Inferior parietal cortex (tissue), 1 donor: ENCODE measurements at regions not wholly inside any gene's neighbourhood (a gene's known extent, or its start where the extent isn't known, plus 50 kb on each side); places are given as distances from the start of the nearest gene placed in this dataset.
A peak's percentile ranks its signal among the peaks of the same experiment; 100 is the strongest.

Experiments used
- DNase-seq: peaks from one replicate; pipeline ENCODE4 v3.0.0-alpha.2; 2016; ENCODE audit errors: extremely low spot score

DNA sequence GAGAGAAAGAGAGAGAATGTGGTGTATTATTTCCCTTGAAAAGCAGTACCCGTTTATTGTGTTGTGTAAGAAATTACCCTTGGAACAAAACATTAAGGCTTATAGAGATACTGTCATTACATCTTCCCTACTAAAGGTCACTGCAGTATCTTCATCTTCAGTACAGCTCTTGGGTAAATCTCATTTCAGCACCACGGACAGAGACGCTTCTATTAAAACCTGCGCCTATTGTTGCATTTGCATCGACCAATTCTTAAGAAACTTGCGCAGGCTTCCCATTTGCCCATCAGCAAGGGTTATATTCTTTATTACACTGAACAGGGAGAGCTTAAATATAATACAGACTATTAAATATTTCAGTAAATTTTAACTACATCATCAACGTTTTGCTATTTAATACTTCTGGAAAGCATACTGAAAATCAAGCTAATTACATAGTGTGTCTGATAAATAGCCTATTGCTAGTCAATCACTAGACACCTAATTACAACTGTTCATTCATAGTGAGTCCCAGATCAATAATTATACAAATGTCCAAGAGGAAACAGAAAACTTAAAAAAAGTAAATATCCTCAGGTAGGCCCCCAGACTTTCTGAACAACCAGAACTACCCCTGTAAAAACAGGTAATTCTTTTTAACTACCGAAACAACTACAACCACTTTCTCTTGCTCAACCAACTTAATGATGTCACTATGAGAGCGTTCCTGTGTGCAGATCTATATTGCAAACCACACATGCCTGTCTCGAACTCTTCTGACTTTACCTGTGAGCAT is 350.6 kb downstream of the LIG4 start:
- peak; percentile 66 for DNase-seq

DNA sequence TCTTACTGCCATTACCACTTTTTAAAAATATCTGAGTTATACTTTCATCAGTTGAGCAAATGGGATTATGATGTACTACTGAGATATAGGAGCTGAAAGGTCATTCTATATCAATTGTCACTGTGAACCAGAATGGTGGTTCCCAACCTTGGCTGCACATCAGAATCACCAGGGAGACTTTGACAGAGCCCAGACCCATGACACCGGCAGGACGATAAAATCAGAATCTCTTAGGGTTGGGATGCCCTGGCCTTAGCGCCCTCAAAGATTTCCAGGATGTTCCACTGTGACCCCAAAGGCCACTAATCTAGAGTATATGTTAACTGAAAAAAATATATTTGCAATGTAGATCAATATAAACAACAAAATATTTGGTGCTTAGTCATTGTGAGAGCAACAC is 355.1 kb downstream of the LIG4 start:
- no peak for DNase-seq

DNA sequence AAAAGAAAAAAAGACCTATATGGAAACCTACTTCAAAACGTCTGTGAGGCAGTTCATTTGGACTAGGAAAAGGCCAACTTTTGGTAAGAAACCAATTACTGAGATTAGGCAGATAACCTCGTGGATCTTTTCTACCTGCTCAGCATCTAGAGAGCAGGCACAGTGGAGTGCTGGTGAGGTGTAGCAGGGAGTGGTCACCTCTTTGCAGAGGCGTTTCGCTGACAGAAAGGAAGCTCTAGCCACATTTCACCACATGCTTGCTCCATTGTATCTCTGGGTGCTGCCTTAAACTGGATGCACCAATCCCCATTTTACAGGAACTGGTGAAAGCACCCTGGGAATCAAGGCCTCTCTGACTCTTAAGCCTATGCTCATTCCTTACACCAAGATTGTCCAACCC is 360.5 kb downstream of the LIG4 start:
- DNase-seq = no peak

DNA sequence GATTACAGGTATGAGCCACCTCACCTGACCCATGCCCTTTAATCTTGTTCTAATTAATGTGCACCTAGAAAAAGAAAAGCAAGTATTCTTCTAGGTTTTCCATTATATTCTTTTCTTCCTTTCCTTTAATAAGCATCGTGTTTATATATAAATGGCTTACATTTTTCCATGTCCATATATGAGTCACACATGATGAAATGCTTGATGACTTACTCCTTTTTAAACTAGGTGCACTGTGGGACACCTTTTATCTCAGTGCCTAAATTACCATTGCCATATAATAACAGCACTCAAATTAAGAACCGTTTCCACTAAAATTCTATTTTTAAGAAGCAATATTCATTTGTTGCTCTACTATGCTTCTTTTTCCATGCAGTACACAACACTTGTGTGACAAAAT is 363.3 kb downstream of the LIG4 start:
- DNase-seq = no peak

DNA sequence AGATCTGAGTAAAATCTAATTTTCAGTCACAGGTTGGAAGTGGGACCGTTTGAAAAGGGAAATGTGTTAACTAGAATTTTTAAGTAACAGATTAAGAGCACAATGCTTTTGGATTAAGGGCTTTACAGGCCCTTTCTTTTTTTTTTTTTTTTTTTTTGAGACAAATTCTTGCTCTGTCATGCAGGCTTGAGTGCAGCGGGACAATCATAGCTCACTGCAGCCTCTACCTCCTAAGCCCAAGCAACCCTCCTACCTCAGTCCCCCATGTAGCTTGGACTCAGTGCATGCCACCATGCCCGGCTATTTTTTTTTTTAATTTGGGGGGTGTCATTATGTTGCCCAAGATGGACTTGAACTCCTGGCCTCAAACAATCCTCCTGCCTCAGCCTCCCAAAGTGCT is 363.7 kb downstream of the LIG4 start:
- DNase-seq = no peak

DNA sequence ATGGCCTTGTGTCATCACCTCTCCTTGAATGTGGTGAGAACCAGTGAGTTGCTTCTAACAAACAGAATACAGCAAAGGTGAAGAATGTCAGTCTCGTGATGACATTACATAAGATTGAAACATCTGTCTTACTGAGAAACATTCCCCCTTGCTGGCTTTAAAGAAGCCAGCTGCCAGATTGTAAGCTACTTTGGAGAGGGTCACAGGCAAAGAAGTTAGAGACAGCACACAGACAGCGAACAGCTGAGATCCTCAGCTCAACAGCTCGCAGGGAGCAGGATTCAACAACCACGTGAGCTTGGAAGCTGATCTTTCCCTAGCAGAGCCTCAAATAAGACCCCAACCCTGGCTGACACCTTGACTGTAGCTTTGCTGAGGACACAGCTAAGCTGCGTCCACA is 367.9 kb downstream of the LIG4 start:
- no peak for DNase-seq

DNA sequence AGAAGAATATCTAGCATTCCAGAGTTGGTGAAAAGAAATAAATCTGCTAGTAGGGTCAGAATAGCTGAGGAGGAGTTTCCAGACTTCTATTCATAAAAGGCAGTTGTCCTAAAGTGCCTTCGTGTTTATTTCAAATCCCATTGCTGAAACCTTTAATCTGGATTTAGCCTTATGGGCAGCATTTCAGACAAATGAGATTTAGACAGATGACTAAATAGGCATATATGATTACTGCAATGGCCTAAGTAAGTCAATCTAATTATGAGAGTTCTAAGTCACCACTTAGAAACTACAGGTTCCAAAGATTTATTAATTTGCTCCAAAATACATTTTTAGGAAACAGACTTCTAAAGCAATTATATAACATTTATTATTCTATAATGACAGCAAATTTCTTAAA is 368.7 kb downstream of the LIG4 start:
- DNase-seq = no peak

DNA sequence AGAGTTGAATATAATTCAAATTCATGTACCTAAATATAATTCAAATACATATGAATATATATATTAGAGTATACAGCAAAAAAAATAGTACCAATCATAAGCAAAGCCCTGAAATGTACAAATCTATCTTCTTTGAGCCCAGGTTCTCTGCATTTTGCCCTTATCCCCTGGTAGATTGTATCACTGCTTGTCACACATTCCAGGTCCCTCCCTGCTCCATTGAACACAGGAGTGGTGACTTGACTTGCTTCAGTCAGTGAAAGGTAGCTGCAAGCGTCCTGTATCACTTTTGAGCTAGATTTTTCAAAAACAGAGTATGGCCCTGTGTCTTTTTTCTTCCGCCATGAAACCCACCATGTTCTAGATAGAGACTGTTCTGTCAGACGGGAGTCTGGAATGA is 369.4 kb downstream of the LIG4 start:
- DNase-seq = no peak

DNA sequence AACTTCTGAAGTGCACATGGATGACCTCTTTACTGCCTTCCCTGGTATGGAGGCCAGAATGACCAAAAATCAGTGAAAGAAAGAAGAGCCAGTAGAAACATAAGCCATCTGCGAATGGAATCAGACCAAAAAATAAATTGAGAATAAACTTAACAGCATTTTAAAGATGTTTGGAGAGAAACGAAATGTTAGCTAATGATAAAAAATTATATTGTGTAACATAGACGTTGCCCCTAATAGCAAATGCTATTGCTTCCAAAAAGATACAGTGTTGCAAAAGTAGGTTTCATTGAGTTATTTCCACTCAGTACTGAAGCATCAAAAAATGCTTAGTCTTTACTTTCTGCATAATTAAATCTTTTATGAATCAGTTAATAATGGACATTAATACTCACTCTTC is 371.7 kb downstream of the LIG4 start:
- DNase-seq = no peak

DNA sequence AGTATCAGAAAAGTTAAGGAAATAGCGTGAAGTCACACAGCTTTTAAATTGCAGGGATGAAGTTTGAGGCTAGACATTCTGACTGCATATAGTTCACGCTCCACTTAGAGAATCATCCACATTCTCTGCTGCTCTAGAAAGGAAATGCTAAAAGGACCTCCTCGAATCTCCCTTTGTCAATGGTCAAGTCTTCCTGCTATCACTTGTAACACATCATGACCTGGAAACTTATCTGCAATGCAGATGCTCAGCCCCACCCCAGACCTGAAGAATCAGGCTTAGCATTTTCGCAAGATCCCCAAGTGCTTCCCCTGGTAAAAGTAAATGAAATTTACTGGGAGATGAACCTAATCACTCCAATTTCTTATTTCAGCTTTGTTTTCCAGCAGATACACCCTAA is 372.1 kb downstream of the LIG4 start:
- DNase-seq = no peak

DNA sequence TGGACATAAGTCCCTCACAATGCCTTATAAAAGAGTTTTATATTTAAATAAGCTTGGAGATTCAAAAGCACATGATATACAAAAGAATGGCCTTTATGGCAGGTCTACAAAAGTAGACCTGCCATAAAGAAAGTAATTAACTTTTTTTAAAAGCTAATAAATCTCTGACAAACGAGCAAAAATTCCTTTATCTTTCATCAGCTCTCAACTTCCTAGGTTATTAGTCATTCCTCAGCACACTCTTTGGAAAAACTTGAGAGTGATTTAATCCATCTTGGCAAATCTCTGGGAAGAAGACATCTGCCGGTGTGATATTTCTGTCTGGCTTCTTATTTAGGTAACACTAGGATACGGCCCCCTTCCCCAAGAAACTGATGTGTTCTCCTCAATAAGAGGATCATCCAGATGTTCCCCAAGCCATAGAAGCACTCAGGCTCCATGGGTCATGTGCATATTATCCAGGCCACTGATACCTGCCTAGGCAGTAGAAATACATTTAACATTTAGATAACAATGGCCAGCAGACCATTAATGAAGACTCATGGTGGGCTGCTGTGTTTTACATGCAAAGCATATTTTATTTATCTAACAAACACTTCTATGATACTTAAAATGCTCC is 372.7 kb downstream of the LIG4 start:
- DNase-seq = no peak

DNA sequence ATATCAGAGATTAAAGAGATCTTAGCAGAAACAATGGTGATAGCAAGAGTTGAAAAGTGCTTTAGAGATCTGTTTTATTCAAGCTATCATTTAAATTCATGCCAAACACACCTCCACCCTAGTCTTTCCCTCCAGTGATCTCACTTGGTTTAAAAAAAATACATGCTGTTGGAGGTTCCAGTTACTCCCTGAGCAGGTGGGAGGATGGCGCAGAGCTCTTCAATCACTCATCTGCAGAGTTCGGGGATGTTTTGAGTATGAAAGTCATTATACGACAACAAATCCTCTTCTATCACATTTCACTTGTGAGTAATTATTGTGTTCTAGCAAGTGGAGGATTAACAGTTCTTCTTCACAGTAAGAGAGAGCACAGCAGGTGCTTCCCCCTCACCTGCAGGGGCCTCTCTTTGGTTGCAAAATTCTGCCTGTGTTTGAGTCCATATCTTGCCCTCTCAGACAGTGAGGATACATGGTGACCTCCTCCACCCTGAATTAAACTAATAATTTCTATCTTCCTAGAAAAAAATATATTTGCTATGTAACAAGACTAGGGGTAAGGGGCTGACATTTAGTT is 376.7 kb downstream of the LIG4 start:
- DNase-seq = no peak

DNA sequence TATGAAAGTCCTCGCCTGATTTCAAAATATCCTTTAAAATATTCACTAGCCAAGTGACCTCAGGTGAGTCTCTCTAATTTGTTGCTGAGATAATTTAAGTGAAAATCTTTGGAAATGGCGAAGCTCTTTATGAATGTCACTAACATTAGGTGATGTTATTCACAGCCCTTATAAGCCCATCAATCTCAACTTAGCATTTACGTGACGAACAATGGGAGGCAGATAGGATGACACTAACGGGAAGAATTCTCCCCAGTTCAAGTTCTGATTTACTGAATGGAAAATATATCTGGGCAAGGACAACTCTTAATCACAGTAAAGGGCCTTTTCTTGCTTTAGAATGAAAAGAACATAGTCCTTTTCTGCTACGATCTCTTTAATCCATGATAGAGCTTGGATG is 378.7 kb downstream of the LIG4 start:
- no peak for DNase-seq

DNA sequence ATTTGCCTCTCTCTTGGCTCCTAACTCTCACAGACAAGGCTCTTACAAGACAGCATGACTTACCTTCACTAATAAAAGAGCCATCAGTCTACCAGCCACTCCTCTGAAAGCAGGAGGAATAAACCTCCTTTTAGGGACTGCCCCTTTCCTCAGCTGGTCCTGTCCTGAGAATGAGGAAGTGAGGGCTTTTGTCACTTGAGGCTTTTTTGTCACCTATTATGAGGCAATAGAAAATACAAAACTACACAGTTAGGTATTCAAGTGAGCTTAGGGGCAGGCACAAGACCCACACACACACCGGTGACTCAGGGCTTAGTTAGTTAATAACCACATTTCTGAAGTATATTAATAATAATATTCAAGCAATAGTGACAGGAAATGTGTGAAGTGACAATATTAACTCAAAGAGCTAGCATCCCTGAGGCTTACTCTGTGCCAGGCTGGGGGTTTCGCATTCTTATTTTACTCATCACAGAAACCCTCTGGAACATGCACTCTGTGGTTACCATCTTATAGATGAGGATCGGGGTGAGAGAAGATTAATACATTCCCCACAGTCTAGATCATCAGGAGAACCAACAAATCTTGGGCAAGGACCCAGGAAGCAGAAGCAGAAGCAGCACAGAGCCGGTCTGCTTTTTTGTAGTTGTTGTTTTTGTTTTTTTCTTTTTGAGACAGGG is 379.9 kb downstream of the LIG4 start:
- no peak for DNase-seq

DNA sequence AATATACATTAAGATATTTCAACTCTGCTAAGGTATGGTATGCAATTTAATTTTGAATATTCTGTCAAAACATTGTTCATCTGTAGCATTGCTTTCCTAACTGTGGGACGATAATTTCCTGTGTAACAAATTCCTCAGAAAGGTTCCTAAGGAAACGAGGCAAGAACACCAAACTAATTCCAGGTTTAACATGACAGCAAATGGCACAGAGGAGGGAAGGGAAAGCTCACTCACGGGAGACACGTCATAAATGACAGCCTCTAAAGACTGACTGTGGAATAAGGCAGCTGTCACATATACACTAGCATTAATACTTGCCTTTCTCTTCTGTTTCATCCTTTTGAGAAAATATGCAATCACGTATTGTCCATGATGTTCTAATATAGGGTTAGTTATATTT is 380.6 kb downstream of the LIG4 start:
- DNase-seq = no peak

DNA sequence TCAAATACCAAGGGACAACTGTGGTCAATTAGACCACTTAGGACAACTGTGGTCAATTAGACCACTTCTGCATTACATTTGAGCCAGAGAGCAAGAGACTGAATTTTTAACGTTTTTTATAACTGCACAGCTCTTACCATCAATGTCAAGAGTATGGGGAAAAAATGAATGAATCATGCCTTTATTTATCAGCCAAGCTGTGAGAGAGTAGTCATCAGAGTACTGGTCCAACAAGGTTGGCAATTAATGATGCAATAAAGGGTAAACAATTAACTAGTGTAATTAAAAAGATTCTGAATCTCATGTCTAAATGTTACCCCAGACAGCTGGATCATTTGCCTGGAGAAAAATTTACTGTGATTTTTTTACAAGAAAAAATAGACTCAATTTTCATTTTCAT is 381.1 kb downstream of the LIG4 start:
- DNase-seq = no peak

DNA sequence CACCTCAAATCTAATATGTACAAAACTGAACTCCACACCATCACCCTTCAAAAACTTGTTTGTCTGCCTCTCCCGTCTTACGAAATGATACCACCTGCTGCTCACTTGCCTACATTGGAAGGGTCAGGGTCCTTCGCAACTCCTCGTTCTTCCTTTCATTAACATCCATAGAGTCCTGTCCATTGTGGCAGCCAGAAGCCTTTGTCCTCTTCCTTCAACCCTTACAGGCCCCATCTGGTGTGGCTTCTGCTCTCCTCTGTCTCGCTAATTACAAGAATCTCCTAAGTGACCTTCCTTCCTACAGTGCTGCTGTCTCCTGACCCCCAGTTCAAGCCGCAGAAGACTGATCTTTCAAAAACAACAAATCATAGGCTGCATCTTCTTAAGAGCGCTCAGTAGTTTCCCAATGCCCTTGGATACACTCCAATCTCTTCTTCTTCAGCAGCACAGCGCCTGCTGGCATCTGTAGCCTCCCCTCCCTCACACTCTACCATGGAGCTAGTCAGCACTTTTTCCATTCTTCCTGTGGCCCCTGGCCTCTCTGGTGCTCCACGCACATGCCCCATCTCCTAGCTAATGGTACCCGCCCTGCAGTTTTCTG is 382.7 kb downstream of the LIG4 start:
- no peak for DNase-seq

DNA sequence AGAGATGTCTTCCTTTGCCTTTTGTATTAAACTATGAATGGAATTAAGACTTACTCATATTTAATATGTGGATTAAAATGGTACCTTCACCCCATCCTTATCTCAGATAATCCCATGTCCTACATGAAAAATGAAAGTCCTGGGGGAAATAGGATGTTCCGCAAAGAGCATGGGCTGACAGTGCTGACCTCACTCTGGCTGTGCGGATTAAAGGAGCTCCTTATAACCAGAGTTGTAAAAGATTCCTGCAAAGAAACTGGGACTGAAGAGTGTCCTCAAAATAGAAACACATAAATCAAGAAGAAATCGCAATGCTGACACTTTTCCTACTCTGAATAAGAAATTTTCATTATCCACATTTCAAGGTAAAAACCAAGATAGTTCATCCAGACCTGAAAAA is 384.5 kb downstream of the LIG4 start:
- DNase-seq = no peak

DNA sequence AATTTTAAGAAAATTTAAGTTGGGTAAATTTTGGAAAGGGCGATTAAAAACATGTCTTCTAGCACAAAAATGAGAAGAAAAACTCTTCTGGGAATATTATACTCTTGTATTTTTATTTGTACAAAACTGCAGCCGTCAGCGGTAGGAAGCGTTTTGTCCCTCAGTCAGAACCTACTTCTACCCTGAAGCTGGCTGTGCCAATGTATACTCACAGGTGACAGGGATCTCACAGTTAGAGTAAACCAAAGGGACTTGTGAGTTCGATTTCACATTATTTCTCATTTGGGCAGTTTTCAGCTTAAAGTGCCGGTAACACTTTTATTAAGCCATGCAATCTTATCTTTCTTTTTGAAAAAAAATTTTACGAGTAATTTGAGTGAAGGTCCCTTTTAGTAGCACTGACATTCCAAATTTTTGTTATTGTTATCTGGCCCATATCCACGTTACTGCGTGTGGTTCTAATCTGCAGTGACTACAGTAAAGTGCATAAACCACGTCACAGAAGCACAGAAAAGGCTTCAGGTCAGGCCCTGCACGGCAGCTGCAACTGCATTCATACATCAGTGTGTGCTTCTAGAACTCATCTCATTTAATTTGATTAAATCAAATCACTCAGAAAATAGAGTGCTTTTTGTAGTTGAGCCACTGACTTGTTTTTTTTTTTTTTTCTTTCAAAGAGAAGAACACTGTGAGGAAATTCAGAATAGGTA is 387.3 kb downstream of the LIG4 start:
- no peak for DNase-seq

DNA sequence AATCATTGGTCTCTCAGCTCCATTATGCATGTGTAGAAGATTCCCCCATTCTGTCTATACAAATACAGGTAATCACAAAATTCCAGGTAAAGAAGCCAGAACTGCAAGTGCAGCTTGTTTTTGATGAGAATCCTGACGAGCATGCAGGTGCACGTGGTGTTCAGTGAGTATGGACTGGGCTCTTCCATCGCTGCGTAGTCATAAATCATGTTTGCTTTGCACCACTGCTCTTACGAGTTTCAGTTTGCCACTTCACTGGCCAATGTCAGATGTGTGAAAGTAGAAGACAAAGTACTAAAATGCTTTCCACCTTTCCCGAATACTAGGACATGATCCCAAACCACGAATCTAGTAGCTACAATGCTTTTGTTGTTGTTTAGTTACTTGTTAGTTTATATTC is 390.7 kb downstream of the LIG4 start:
- no peak for DNase-seq

DNA sequence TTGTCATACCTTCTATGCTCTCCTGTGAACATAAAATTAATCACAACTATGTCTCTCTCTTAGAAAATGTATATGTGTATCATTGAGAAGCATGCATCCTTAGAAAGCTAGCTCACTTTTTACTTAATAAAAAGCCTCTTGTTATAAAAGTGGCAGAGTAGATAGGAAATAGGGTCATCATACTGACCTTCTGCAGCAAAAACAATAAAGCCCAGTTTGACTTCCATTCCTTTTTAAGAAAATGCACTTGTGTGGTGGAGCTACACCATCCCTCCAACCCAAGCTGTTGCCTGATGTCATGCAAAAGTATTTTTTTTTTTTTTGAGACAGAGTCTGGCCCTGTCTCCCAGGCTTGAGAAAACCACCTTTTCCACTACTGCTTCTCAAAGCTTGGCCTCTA is 393.3 kb downstream of the LIG4 start:
- no peak for DNase-seq

DNA sequence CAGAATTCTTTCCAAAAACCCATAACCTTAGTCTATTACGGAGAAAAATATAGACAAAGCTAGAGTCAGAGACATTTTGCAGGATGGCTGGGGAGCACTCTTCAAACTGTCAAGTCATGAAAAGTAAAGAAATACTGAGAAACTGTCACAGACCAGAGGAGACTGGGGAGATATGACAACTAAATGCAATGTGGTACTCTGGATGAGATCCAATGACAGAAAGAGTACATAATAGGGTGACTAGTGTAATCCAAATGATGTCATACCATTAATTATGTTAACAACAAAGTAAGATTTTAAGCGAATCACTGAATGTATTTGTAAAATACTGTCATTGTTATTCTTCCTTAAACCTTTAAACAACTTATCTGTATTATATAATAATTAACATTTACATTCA is 393.8 kb downstream of the LIG4 start:
- no peak for DNase-seq
